ENCODE measurements at regions not wholly inside any gene's neighbourhood (a gene's known extent, or its start where the extent isn't known, plus 50 kb on each side); places are given as distances from the start of the nearest gene placed in this dataset.

- no peak for ATAC-seq
These were observed 67.3 kb upstream of the KMT2C start for GRCh38 chr7:152502813-152503790.

DNA sequence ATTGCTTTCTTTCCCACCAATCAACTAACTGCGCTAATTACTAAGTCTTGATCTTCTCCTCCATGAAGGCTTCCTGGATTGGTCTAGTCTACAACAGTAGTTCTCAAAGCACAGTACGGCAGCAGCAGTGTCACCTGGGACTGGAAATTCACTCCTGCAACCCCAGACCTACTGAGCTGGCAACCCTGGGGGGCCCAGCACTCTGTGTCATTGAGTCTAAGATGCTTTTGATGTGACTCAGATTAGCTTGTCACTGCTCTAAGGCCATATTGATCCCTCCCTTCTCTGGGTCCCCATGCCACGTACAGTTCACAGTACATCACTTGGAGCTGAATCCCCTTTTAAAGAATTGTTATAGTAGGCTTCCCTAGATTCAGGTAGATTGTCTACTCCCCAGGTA is 65.7 kb upstream of the KMT2C start:
- ATAC-seq = no peak

DNA sequence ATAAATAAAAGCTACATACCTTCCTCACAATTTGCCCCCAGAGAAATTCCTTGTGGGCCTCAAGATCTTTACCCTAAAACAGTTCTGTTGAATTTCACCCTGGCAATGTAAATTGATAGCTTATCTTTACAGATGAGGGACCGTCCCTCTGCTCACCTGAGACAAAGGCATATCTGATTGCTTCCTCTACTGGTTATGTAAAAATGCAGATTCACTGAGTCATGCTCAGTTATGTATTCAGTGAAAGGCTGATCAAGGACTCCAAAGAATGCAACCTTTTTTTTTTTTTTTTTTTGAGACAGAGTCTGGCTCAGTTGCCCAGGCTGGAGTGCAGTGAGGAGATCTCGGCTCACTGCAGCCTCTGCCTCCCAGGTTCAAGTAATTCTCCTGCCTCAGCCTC is 64.2 kb upstream of the KMT2C start:
- peak in 1 of 2 donors; percentile 76 for ATAC-seq

GRCh38 chr7:152495867-152496266 is 60.1 kb upstream of the KMT2C start:
- no peak for ATAC-seq

DNA sequence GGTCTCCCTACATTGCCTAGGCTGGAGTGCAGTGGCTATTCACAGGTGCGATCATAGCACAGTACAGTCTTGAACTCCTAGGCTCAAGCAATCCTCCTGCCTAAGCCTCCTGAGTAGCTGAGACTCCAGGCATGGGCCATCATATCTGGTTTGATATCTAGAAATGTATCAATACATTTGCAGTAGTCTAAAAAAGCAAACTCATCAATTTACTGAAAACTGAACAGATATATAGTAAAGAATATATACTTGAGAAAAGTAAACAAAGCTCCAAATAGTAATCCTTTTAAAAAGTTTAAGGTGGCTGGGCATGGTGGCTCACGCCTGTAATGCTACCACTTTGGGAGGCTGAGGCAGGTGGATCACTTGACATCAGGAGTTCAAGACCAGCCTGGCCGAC is 57.1 kb upstream of the KMT2C start:
- no peak for ATAC-seq

DNA sequence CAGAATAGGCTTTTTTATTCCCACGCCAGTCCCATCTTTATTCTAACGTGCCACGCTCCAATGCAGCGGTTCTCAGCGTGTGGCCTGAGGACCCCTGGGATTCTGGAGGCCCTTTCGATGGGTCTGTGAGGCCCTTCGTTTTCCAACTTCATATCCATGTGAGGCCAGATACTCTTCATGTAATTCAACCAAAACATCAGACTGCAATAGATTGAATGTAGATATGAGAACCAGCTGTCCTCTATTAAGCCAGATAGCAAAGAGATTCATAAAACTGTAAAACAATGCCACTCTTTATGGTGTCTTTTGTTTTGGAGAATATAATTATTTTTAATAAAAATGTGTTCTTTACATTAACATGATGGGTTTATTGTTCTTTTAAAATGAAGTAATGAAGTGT is 53.2 kb upstream of the KMT2C start:
- no peak for ATAC-seq

DNA sequence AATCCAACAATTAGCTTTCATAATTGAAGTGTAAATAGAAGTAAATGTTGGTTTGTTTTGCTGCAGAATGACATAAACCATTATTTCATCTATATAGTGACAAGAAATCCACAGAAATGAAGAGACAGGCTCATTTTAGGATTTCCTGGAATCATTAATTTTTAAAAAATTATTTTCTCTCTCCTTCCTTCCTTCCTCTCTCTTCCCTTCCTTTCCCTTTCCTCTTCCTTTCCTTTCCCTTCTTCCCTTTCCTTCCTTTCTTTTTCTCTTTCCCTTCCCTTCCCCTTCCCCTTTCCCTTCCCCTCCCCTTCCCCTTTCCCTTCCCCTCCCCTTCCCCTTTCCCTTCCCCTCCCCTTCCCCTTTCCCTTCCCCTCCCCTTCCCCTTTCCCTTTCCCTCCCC is 51.2 kb upstream of the KMT2C start:
- no peak for ATAC-seq

DNA sequence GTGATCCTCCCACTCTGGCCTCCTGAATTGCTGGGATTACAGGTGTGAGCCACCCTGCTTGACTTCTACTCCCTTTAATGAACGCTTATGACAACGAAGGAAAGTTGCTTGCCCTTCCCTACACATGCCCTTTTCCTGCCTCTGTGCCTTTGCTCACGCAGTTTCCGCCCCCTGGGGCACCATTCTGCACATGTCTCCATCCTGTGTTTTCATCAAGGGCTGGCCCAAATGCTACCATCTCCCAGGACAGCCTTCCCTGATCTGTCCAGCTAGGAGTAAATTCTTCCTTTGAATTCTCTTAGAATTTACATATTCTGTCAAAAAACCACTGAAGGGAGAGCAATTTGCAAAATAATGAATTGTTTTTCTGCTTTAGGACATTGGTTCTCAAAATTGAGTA is 50.0 kb upstream of the KMT2C start:
- no peak for ATAC-seq
